ENCODE measurements at regions not wholly inside any gene's neighbourhood (a gene's known extent, or its start where the extent isn't known, plus 50 kb on each side); places are given as distances from the start of the nearest gene placed in this dataset.

DNA sequence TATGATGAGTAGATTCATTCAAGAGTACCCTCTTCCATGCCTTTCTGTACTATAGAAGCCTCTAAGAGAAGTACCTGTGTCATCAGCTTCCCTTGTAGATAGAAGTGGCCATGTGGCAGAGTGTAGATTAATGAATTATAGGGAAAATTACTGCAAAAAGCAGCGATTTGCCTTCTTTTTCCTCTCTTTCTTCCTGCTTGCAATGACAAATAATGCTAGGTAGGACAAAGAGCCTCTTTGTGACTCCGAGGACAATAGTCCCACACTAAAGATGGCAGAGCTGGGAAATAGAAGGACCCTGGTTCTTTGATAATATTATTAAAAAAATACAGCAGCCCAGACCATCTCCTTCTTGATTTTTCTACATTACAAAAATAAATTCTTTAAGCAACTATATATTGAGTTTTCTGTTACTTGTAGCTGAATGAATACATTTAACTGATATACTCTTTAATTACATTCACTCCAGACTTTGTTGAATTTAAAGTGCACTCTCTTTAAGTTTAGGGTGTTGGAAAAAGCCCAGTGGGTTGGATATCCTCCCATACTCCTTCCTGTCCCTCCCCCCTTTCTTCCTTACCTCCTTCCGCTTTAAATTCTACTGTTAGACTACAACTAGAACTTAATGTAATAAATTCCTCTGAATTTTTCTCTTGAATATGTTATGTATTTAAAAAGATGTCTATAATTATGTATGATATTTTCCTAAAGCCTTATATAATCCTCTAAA is 198.2 kb upstream of the APP start:
- Histone ChIP-seq H3K9ac (ENCODE audit: low read length) (no peak overlapping the region), H4K20me1 (ENCODE audit: insufficient read depth) (no peaks in the 10 kb centered on the region), H3K27ac (ENCODE audit: low read depth, low read length) (no peak overlapping the region), H3K9me2 (ENCODE audit: insufficient read depth) (no peaks in the 10 kb centered on the region), H3K4me3 (replicated peaks in 1 of 2; ENCODE audit: low read depth in 1 of 2, low read length in 2 of 2) (no peak overlapping the region), H3K4me1 (ENCODE audit: control insufficient read depth in 1 of 2, insufficient read depth in 2 of 2, low read length in 2 of 2) (no peaks in the 10 kb centered on the region), H2AFZ (ENCODE audit: low read depth, low read length, poor library complexity, severe bottlenecking) (no peak overlapping the region), H3K9me3 (ENCODE audit: control insufficient read depth in 1 of 2, insufficient read depth in 1 of 2, low read depth in 1 of 2, low read length in 2 of 2) (no peaks in the 10 kb centered on the region), H3K36me3 (ENCODE audit: control insufficient read depth in 1 of 2, insufficient read depth in 2 of 2, low read length in 2 of 2) (no peaks in the 10 kb centered on the region), H3K79me2 (ENCODE audit: insufficient read depth, low read length) (no peaks in the 10 kb centered on the region), H3K4me2 (ENCODE audit: low read length) (no peak overlapping the region), H3K27me3 (ENCODE audit: insufficient read depth, low read length) (no peaks in the 10 kb centered on the region)
- TF ChIP-seq, protein P1, sequence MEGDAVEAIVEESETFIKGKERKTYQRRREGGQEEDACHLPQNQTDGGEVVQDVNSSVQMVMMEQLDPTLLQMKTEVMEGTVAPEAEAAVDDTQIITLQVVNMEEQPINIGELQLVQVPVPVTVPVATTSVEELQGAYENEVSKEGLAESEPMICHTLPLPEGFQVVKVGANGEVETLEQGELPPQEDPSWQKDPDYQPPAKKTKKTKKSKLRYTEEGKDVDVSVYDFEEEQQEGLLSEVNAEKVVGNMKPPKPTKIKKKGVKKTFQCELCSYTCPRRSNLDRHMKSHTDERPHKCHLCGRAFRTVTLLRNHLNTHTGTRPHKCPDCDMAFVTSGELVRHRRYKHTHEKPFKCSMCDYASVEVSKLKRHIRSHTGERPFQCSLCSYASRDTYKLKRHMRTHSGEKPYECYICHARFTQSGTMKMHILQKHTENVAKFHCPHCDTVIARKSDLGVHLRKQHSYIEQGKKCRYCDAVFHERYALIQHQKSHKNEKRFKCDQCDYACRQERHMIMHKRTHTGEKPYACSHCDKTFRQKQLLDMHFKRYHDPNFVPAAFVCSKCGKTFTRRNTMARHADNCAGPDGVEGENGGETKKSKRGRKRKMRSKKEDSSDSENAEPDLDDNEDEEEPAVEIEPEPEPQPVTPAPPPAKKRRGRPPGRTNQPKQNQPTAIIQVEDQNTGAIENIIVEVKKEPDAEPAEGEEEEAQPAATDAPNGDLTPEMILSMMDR (IDR thresholded peaks at IDR 0.05 in 2 of 3, conservative IDR thresholded peaks at IDR 0.05 in 1 of 3; ENCODE audit: borderline replicate concordance in 1 of 3, insufficient read depth in 1 of 3, low read depth in 2 of 3, low read length in 2 of 3) = no peak
- TF ChIP-seq POLR2AphosphoS5 (IDR thresholded peaks at IDR 0.05; ENCODE audit: low read depth, low read length) (no peak), EZH2 (IDR thresholded peaks at IDR 0.05) (no peak), FOSL1 (IDR thresholded peaks at IDR 0.05; ENCODE audit: low read depth) (no peak), EGR1 (IDR thresholded peaks at IDR 0.05; ENCODE audit: low read depth) (no peak), POLR2A (IDR thresholded peaks at IDR 0.05; ENCODE audit: borderline replicate concordance, extremely low read depth, insufficient read depth, insufficient read length) (no peak), ZNF274 (IDR thresholded peaks at IDR 0.05; ENCODE audit: low read depth, low read length) (no peak), SRF (IDR thresholded peaks at IDR 0.05; ENCODE audit: low read depth) (no peak), SP1 (IDR thresholded peaks at IDR 0.05; ENCODE audit: low read depth) (no peak), RAD21 (IDR thresholded peaks at IDR 0.05; ENCODE audit: low read depth) (no peak), ZFX (IDR thresholded peaks at IDR 0.05) (no peak), ELF1 (IDR thresholded peaks at IDR 0.05; ENCODE audit: borderline replicate concordance, low read depth) (no peak)
- TF ChIP-seq, protein P2, sequence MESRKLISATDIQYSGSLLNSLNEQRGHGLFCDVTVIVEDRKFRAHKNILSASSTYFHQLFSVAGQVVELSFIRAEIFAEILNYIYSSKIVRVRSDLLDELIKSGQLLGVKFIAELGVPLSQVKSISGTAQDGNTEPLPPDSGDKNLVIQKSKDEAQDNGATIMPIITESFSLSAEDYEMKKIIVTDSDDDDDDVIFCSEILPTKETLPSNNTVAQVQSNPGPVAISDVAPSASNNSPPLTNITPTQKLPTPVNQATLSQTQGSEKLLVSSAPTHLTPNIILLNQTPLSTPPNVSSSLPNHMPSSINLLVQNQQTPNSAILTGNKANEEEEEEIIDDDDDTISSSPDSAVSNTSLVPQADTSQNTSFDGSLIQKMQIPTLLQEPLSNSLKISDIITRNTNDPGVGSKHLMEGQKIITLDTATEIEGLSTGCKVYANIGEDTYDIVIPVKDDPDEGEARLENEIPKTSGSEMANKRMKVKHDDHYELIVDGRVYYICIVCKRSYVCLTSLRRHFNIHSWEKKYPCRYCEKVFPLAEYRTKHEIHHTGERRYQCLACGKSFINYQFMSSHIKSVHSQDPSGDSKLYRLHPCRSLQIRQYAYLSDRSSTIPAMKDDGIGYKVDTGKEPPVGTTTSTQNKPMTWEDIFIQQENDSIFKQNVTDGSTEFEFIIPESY (IDR thresholded peaks at IDR 0.05; ENCODE audit: extremely low read depth, insufficient replicate concordance, low read length) = no peak
- TF ChIP-seq, protein P3, sequence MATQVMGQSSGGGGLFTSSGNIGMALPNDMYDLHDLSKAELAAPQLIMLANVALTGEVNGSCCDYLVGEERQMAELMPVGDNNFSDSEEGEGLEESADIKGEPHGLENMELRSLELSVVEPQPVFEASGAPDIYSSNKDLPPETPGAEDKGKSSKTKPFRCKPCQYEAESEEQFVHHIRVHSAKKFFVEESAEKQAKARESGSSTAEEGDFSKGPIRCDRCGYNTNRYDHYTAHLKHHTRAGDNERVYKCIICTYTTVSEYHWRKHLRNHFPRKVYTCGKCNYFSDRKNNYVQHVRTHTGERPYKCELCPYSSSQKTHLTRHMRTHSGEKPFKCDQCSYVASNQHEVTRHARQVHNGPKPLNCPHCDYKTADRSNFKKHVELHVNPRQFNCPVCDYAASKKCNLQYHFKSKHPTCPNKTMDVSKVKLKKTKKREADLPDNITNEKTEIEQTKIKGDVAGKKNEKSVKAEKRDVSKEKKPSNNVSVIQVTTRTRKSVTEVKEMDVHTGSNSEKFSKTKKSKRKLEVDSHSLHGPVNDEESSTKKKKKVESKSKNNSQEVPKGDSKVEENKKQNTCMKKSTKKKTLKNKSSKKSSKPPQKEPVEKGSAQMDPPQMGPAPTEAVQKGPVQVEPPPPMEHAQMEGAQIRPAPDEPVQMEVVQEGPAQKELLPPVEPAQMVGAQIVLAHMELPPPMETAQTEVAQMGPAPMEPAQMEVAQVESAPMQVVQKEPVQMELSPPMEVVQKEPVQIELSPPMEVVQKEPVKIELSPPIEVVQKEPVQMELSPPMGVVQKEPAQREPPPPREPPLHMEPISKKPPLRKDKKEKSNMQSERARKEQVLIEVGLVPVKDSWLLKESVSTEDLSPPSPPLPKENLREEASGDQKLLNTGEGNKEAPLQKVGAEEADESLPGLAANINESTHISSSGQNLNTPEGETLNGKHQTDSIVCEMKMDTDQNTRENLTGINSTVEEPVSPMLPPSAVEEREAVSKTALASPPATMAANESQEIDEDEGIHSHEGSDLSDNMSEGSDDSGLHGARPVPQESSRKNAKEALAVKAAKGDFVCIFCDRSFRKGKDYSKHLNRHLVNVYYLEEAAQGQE (IDR thresholded peaks at IDR 0.05; ENCODE audit: low read depth) = no peak
- ChIA-PET CTCF (no interaction called here), RAD21 (ENCODE audit: low non-redundant PET in 1 of 2, low total read pairs in 2 of 2, uncharacterized antibody in 2 of 2, unreplicated experiment in 2 of 2) (no interaction called here), POLR2A (no interaction called here)
- intact Hi-C loops (cut with micrococcal nuclease) = no loop called here
- no peak for ATAC-seq
- DNase-seq (ENCODE audit: low read depth, low spot score) = no peak
- no TSS peak for BruUV-seq (replicated peaks)

All from HCT116 (cell line).